Glomerular visceral epithelial cell (primary cell): ENCODE measurements at regions not wholly inside any gene's neighbourhood (a gene's known extent, or its start where the extent isn't known, plus 50 kb on each side); places are given as distances from the start of the nearest gene placed in this dataset.
"Not testable (repeated sequence)": the region's sequence is repeated elsewhere in the genome, so short reads cannot be mapped to it uniquely, and the experiment has no call there.

Source experiments
- DNase-seq: peaks from one replicate; pipeline ENCODE4 v3.0.0-alpha.2; 2016; ENCODE audit errors: extremely low spot score

DNA sequence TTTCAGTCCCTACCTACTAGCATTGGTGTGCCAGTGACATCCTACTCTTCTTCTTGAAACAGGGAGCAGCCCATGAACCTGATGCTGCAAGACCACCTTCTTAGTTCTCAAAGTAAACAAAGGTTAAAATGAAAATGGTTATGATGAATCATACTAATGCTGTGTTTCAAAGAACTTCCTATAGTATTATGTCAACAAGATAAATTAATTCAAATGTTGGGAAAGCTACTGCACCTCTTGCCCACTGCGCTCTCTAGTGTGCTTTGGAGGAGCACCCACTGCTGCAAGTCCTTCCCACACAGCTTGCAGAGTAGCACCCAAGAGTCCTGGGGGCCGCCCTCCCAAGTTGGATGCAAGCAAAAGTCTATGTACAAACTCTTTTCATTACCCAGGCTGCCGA is 81.1 kb downstream of the CD200R1L start:
- no peak for DNase-seq

DNA sequence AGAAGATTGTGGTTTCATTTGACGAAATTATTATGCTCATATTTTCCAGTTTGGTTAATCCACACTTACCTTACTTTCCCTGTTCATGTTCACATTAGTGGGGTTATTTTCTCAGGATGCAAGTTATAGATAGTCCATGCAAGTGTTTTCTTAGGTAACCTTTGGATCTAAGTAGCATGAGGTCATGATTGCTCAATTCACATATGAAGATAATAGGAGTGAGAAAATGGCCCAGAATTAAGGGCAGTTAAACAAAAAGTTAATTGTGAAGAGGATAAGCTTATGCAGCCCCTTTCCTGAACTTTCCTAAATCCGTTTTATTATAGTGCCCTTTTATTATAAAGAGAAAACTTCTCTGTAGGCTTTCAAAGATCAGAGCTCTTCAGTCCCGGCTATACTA is 83.4 kb downstream of the CD200R1L start:
- no peak for DNase-seq

DNA sequence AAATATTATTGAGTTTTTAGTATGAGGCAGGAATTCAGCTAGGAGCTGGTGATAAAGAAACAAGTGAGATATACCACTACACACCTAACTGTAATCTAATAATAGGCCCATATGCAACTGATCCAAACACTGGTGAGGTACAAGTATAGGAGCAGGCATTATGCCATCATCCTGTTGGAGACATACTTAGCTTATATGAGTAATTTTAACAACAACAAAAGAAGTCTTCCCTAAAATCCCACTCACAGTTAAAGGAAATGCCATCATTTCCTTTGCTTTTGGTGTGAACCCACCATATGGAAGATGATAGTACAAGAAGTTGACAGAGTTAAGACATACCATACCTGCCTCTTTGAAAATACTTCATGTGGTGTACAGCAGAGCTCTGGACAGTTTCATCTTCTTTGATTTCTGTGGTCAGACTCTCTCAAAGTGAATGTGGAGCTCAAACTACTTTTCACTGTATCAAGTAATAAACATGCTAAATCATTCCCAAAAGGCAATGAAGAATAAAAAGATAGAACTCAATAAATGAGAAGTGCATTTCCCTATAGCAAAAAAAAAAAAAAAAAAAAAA is 85.5 kb downstream of the CD200R1L start:
- DNase-seq: no peak

DNA sequence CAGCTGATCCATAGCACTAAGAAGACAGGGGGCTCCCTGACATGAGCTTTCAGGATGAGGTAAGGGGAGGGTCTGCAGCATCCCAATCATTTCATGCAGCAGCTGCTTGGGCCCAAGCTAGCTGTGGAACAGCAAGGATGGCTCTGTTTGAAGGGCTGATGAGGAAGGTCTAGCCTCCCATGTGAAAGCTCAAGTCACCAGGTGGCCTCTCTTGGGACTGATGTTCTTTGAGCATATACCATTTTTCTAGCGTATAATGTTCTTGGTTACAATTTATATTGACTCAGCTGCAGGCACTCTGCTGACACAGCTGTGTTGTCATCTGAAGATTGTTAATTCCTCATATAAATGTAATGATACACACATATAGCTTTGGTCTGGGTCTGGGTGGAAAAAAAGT is 87.0 kb downstream of the CD200R1L start:
- DNase-seq: no peak

DNA sequence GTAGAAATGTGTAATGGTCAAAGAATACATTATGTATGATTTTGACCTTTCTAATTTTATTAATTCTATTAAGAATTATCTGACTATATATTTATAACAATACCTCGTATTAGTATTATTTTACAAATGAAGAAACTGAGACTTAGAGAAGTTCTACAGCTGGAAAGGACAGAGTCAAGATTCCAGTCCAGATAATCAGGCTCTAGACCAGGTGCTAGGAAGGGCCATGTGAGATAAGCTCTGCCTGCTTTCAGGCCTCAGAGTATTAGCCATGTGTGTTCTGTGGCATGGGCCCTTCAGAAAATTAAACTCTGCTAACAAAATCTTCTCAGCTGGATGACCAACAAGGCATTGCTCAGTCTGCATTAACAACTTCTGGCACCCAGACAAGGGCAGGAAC is 87.5 kb downstream of the CD200R1L start:
- DNase-seq: no peak

DNA sequence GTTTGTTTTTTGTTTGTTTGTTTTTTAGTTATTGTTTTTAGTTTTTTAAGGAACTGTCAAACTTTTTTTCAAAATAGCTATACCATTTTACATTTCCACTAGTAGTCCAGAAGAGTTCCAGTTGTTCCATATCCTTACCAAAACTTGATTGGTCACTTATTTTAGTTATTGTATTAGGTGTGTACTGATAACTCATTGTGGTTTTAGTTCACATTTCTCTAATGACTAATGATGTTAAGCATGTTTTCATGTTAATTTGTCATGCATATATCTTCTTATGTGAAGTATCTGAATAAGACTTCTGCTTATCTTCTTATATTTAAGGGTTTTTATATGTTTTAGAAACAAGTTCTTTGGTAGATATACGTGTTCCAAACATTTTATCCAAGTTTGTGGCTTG is 89.5 kb downstream of the CD200R1L start:
- no peak for DNase-seq

DNA sequence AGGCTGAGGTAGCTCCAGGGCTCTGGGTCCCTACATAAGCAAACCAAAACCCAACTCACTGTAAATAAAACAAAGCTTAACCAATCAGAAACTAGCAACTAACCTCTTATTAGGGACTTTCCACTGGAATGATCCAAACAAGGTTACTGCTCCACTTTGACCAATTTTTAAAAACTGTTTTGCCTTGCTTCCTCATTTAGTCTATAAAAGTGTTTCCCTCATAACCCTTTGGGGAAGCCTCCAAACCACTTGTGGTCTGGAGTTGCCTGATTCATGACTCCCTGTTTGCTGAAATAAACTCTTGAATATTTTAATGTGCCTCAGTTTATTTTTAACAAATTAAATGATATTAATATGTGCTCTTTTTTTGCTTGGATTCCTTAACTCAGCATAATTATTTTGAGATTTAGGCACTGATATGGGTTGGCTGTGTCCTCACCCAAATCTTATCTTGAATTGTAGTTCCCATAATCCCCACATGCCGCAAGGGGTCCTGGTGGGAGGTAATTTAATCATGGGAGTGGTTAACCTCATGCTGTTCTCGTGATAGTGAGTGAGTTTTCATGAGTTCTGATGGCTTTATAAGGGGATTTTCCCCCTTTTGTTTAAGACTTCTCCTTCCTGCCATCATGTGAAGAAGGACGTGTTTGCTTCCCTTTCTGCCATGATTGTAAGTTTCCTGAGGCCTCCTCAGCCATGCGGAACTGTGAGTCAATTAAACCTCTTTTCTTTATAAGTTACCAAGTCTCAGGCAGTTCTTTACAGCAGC is 90.6 kb downstream of the CD200R1L start:
- no peak for DNase-seq

DNA sequence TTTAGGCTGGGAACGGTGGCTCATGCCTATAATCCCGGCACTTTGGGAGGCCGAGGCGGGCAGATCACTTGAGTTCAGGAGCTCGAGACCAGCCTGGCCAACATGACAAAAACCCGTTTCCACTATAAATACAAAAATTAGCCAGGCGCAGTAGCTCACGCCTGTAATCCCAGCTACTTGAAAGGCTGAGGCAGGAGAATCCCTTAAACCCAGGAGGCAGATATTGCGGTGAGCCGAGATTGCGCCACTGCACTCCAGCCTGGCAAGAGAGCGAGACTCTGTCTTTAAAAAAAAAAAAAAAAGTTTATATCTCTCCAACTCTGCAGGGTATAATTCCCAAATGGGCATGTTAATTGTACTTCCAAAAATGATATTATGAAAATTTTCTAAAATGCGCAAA is 91.6 kb downstream of the CD200R1L start:
- not testable (repeated sequence) for DNase-seq

DNA sequence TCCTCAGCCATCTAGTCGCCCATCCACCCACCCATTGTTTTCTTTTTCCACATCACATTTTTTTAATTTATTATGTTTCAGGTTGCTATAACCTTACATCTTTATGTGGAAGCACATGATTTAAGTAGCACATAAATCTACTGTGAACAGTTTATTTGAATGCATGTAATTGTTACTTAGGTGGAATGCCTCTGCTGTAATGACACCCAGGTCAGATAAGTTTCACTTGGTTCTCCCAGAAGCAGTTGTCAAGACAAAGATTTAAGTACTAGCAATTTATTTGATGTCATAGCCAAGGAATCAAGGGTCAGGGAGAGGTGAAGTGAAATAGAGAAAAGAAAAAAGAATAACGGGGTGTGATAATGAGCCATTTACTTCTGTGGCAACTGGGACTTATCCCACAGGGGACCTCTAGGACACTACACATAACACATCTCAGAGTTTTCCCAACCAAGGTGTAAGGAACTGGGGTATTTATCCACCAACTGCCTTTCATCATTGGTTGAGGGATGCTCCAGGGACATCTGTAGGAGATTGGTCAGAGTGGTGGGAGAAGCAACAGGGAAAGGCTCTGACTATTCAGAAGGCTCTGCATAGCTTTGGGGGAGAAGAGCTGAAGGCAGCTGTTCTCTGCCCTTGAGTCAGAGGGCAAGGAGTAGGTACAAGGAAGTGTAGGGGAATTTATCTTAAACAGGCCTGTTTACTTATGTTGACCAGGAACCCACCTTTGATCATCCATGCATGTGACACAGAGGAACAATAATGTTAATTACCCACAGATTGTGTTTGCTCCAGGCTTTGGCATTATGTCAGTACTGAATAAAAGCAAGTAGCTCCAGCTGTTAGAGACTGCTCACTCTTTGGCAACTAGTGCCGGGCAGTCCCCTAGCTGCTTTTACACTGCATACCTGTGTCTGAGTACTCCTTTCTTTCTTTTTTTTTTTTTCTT is 94.8 kb downstream of the CD200R1L start:
- no peak for DNase-seq

DNA sequence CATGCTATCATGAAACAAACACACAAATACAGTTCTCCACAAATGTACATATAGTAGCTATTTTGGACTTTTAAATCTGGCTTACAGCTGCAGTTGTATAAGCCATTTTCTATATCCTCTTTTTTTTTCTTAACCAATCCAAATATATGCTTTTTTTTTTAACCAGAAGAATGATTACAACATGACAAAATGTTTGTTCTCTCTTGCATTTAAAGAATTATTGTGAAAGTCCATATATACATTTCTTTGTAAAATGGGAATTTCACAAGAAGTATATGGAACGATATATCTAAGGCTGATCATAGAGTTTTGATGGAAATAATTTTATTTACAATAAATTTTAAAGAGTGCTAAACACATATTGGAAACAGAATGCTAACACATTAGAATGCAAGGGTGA is 95.6 kb downstream of the CD200R1L start:
- no peak for DNase-seq

DNA sequence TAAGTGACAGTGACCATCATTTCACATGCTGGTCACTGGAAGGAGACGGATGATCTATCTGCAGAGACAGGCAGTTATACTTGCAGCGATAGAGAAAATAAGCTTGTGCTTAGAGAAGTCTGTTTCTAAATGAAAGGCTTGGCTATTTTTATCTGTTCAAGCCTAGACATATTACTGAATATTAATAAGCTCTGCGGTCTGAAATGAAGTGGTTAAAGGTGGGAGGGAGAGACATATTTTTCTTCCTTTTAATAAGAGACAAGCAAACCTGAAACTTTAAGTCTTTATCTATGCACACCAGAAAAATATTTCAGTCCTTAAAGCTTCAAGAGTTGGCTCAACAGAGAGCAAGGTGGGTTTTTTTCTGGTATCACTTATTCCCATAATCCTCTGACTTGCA is 99.0 kb downstream of the CD200R1L start:
- no peak for DNase-seq

DNA sequence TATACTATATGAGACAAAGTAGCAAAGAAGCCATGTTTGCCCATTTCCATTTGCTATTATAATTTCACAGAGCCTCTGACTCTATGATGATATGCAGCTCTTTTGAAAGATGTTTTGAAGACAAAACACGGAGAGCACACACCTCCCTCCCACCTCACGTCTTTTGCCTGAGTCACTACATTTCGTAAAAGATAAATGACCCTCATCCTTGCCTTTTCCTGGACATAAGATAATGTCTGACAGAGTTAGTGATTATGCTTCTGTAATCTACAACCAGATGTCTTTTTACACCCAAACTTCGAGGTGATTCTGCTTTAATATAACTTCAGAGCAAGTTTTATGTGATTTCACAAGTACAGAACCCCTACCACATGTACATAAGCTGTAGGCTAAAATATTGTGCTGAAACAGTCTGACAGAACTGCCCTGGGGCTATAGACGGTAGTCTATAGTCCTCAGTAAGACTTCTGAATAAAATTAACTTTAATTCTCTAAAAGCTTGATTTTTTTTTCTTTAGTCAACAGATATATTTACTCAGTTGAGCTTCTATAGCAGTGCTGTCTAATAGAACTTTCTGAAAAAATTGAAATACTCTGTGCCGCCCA is 99.9 kb downstream of the CD200R1L start:
- peak; percentile 22 for DNase-seq

DNA sequence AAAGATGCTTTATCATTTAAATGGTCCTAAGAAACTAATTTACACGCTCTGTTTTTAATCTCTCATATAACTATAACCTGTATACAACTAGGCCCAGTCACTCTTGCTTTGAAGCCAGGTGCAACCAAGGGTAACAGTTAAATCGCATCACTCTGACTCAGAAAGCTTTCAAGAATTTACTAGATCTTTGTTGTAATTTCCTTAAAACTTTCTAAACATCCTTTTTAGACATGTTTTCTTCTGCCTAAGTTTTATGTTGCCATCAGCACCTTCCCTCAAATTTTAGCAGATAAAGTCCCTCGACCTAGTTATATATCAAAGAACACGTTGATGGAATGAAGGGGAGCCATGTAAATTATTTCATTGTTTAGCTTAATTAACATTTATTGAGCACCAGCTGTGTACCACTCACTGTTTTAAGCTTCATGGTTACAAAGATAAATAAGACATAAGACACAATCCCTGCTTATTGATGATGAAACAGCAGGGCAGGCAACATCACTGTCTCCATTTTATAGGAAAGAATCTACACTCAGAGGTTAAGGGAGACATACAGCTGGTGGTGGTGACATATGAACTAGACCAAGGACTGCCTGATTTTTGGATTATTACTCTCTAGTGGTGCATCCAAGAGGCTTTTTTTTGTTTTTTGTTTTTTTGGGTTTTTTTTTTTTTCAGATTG is 101.0 kb downstream of the CD200R1L start:
- no peak for DNase-seq

DNA sequence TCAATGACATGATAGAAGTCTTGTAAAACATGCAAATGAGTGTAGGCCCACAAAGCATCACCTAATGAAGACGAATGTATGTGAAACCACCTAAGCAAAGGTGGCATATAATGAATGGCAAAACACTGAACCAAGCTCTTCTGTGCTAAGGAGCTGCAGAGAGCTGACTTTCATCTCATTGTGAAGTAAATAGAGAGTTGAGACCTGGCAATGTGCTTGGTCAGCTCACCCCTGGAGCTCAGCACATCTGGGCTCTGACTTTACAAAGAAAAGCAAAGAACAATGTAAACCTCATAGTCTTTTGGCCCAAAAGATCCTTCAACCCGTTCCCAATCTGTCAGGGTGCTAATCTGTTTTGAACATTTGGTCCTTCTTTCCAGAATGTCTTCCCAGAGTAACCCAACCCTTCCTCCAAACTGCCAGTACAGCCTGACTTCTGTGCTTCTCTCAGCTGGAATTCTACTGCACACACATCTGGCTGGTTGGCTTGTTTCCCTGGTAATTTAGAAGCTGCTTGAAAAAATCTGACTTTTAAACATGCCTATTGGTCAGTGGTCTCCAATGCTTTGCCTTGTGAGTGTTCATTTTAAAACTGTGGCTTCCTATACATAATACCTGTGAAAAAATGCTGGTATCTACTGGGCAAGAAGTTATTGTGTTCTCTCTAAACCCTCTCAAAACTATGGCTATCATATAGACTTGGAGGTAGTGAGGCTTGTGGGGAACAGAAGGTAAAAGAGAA is 101.7 kb downstream of the CD200R1L start:
- no peak for DNase-seq

DNA sequence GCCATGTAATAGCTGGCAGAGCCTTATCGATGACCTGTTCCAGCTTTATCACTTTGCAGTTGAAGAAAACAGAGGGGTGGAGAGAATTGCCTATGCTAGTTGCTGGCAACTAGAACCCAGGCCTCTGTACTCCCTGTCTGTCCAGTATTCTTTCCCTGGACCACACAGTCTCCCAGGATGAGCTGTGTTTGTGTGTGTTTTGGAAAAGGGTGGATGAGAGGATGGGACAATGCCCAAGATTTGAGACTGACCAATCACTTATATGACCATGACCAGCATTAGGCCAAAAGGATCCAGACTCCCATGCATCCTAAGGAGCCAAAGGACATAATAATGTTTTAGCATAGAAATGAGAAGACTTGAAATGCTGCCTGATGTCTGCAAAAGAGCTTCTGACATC is 102.6 kb downstream of the CD200R1L start:
- no peak for DNase-seq

DNA sequence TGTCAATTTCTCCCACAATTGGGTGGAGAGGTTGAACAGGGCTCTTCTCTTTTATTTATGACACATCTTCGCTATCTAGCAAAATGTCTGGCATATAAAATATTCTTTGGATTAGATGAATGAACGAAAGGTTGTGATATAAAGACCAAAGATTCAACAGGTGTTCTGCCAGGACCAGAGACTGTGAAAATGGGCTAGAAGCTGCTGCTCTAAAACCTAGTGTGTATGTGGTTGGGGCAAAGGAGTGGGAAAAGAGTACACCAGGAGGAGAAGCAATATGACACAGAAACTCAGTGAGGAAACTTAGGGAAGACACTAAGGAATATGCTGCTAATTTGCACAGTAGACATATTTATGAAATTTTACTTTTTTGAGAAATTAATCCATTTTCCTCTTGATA is 102.0 kb upstream of the CCDC80 start:
- no peak for DNase-seq

DNA sequence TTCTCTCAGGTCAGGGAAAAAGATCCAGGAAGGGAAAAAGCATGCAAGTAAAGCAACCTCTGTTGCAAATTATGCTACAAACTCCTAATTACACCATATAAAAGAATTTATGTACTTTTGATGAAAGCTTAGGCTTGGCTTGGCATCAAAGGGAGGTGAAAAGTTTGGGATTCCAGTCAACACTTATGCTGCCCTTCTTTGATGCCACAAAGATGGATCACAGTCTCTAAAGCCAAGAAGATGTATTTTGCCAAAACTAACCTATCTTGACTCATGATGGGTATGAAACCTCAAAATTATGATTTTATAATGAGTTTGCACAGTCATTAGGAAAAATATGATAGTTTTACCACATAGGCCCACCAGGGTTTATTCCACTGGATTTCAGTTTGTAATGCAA is 101.0 kb upstream of the CCDC80 start:
- DNase-seq: no peak

DNA sequence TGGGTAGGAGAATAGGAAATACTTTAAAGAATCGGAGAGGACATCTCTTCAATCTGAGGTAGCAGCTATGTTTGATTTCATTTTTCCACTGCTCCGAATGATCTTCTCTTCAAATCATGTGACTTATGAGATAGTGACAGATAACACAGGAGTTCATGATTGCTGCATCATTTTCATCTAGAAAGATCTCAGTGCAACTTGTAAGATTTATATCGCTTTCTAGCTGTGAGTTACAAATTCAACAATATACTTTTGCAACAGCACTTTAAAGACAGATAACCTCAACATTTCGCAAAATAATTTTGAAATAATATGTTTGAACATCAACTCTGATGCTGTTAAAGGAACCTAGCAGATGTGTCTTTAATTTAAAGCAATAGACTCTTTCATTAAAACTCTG is 99.9 kb upstream of the CCDC80 start:
- DNase-seq: no peak

DNA sequence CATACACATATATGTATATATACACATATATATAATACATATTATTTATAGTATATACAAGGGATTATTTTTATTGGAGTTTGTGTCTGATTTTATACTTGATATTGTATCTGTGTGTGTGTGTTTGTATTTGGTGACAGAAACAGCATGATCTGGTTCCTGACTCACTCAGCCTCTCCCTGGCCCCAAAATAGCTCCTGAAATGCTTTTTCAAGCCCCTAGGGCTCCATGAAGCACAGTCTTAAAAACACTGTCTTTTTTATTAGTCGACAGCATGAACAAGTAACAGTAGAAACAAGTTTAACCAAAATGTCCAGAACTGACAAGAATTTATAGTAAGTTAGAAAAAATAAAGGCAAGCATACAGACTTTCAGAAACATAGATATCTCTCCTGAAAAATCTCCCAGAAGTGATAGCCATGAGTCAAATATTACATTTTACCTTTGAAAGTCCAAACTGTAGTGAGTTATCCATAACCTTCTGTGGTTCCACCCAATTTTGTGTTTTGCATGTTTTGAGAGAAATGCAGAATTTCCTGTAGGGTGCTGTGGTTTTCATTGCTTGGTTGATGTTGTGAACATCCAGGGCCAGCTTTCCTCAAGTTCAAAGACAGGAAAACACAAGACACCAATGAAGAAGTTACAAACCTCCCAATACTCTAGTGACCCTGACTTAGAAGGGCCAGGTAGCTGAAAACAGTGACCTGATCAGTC is 98.5 kb upstream of the CCDC80 start:
- no peak for DNase-seq

DNA sequence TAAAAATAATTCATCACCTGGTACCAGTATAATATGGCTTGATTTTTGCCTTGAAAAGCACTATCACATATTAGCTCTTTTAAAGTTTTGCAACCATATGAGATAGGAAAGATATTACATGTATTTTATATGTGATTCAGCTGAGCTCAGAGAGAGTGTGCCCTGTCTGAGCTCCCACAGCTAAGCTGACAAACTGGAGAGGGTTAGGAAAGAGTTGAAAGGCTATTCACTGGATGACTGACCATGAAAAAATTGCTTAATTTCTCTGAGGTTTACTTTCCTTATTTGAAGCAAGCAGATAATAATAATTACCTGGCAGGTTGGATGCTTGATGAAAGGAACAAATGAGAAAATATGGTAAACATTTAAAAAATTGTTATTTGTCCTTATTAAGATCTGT is 97.4 kb upstream of the CCDC80 start:
- no peak for DNase-seq
